ENCODE measurements at regions not wholly inside any gene's neighbourhood (a gene's known extent, or its start where the extent isn't known, plus 50 kb on each side); places are given as distances from the start of the nearest gene placed in this dataset.

GRCh38 chr4:77310931-77311330 lies 153.9 kb downstream of the CCNG2 start (continued):
- TF ChIP-seq ZNF174 (tag by site-specific recombination; IDR thresholded peaks at IDR 0.05) (no peak), ZNF623 (tag by site-specific recombination; IDR thresholded peaks at IDR 0.05) (no peak), ZNF830 (tag by site-specific recombination; IDR thresholded peaks at IDR 0.05; ENCODE audit: low read depth) (no peak), ZNF18 (tag by site-specific recombination; IDR thresholded peaks at IDR 0.05) (no peak), IKZF3 (tag by site-specific recombination; IDR thresholded peaks at IDR 0.05) (no peak), HOXA7 (CRISPR knock-in tag; IDR thresholded peaks at IDR 0.05; ENCODE audit: borderline replicate concordance) (no peak), ZNF645 (tag by site-specific recombination; IDR thresholded peaks at IDR 0.05) (no peak), ZNF501 (tag by site-specific recombination; IDR thresholded peaks at IDR 0.05) (no peak), ZNF146 (tag by site-specific recombination; IDR thresholded peaks at IDR 0.05) (no peak)

- CTCF ChIA-PET = interaction anchor here (1.1 kb wide), 1 partner anchor 74 kb away, joined by 3 read pairs; no protein-coding TSS in a partner anchor
- POLR2A ChIA-PET = no interaction called here
Measured at GRCh38 chr4:77314697-77315096, 157.7 kb downstream of the CCNG2 start.

GRCh38 chr4:77327151-77327550 lies 170.1 kb downstream of the CCNG2 start:
- Histone ChIP-seq H3K4me1 (ENCODE audit: control insufficient read depth, insufficient read depth, low read length) (no peaks in the 10 kb centered on the region), H3K27ac (ENCODE audit: extremely low read depth, low read depth, low read length) (no peak overlapping the region), H3K9me3 (ENCODE audit: control insufficient read depth, insufficient read depth, low read depth, low read length) (no peaks in the 10 kb centered on the region), H3K4me3 (ENCODE audit: low read depth, low read length) (no peak overlapping the region), H3K36me3 (ENCODE audit: control insufficient read depth in 2 of 2, insufficient read depth in 1 of 2, low read length in 2 of 2) (no peaks in the 10 kb centered on the region)
- no peak for TF ChIP-seq SETDB1 (IDR thresholded peaks at IDR 0.05; ENCODE audit: insufficient read length, low read length)
- TF ChIP-seq ZNF670 (tag by site-specific recombination; IDR thresholded peaks at IDR 0.05; ENCODE audit: low read depth) = no peak
- no peak for TF ChIP-seq HOXA7 (CRISPR knock-in tag; IDR thresholded peaks at IDR 0.05; ENCODE audit: borderline replicate concordance)
- TF ChIP-seq ZNF529 (tag by site-specific recombination; IDR thresholded peaks at IDR 0.05; ENCODE audit: insufficient replicate concordance) = no peak
- ChIA-PET CTCF (no interaction called here), POLR2A (no interaction called here)

More at GRCh38 chr4:77314697-77315096, 157.7 kb downstream of the CCNG2 start:
- no peaks in the 10 kb centered on the region for H3K36me3 ChIP-seq (ENCODE audit: control insufficient read depth in 2 of 2, insufficient read depth in 1 of 2, low read length in 2 of 2)
- no peak overlapping the region for H3K4me3 ChIP-seq (ENCODE audit: low read depth, low read length)
- TF ChIP-seq ZNF394 (tag by site-specific recombination; IDR thresholded peaks at IDR 0.05; ENCODE audit: borderline replicate concordance) (no peak), INSM2 (tag by site-specific recombination; IDR thresholded peaks at IDR 0.05) (no peak)
- no peak overlapping the region for H3K27ac ChIP-seq (ENCODE audit: extremely low read depth, low read depth, low read length)
- no peaks in the 10 kb centered on the region for H3K4me1 ChIP-seq (ENCODE audit: control insufficient read depth, insufficient read depth, low read length)
- H3K9me3 ChIP-seq (ENCODE audit: control insufficient read depth, insufficient read depth, low read depth, low read length) = no peaks in the 10 kb centered on the region

GRCh38 chr4:77332696-77333270 lies 175.8 kb downstream of the CCNG2 start:
- Histone ChIP-seq H3K27ac (ENCODE audit: extremely low read depth, low read depth, low read length) (no peak overlapping the region), H3K9me3 (ENCODE audit: control insufficient read depth, insufficient read depth, low read depth, low read length) (no peaks in the 10 kb centered on the region), H3K36me3 (ENCODE audit: control insufficient read depth in 2 of 2, insufficient read depth in 1 of 2, low read length in 2 of 2) (no peaks in the 10 kb centered on the region), H3K4me3 (ENCODE audit: low read depth, low read length) (no peak overlapping the region), H3K4me1 (ENCODE audit: control insufficient read depth, insufficient read depth, low read length) (no peaks in the 10 kb centered on the region)
- POLR2A ChIA-PET = no interaction called here
- CTCF ChIA-PET = no interaction called here
- no peak for TF ChIP-seq ZNF624 (tag by site-specific recombination; IDR thresholded peaks at IDR 0.05)
- no peak for TF ChIP-seq ZBTB10 (tag by site-specific recombination; IDR thresholded peaks at IDR 0.05)
- no peak for TF ChIP-seq ZNF843 (tag by site-specific recombination; IDR thresholded peaks at IDR 0.05)
- TF ChIP-seq ZIC2 (tag by site-specific recombination; IDR thresholded peaks at IDR 0.05) = no peak
- no peak for TF ChIP-seq ZNF610 (tag by site-specific recombination; IDR thresholded peaks at IDR 0.05; ENCODE audit: borderline replicate concordance)
- no peak for TF ChIP-seq ZNF501 (tag by site-specific recombination; IDR thresholded peaks at IDR 0.05)
- no peak for TF ChIP-seq ZNF2 (tag by site-specific recombination; IDR thresholded peaks at IDR 0.05)
- 0 out of 2 replicates have a peak, but pooled peaks have one; percentile 13 for TF ChIP-seq ZFHX2 (tag by site-specific recombination; conservative IDR thresholded peaks at IDR 0.05)
- TF ChIP-seq ZNF837 (tag by site-specific recombination; IDR thresholded peaks at IDR 0.05) = no peak
